ENCODE measurements at regions not wholly inside any gene's neighbourhood (a gene's known extent, or its start where the extent isn't known, plus 50 kb on each side); places are given as distances from the start of the nearest gene placed in this dataset.

DNA sequence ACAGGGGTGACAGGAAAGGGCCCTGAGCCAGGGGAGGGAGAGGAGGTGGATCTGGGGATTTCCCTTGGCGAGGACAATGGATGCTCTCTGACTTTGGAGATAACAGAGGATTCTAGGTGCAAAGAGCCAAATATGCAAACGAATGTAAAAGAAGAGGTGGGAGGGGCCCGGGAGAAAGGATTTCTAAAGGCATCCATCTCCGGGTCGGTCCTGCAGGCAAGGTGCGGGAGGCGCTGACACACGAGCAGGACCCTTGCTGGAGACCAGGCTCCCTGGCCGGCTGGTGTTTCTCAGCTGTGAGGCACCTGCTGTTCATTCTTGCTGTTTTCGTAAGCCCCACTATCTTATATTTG lies 115.2 kb upstream of the TLE3 start:
- Histone ChIP-seq H3K4me3 (no peak overlapping the region), H3K27me3 (no peaks in the 10 kb centered on the region), H3K36me3 (no peaks in the 10 kb centered on the region), H3K27ac (no peak overlapping the region), H3K9me3 (no peaks in the 10 kb centered on the region), H3K4me1 (no peaks in the 10 kb centered on the region)
- intact Hi-C loops (cut with DNase I; ENCODE audit: low total_unique reads) = no loop called here
- TF ChIP-seq, protein P1, sequence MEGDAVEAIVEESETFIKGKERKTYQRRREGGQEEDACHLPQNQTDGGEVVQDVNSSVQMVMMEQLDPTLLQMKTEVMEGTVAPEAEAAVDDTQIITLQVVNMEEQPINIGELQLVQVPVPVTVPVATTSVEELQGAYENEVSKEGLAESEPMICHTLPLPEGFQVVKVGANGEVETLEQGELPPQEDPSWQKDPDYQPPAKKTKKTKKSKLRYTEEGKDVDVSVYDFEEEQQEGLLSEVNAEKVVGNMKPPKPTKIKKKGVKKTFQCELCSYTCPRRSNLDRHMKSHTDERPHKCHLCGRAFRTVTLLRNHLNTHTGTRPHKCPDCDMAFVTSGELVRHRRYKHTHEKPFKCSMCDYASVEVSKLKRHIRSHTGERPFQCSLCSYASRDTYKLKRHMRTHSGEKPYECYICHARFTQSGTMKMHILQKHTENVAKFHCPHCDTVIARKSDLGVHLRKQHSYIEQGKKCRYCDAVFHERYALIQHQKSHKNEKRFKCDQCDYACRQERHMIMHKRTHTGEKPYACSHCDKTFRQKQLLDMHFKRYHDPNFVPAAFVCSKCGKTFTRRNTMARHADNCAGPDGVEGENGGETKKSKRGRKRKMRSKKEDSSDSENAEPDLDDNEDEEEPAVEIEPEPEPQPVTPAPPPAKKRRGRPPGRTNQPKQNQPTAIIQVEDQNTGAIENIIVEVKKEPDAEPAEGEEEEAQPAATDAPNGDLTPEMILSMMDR (IDR thresholded peaks at IDR 0.05) = no peak
- no peak for TF ChIP-seq POLR2A (IDR thresholded peaks at IDR 0.05)
- DNase-seq = no peak

DNA sequence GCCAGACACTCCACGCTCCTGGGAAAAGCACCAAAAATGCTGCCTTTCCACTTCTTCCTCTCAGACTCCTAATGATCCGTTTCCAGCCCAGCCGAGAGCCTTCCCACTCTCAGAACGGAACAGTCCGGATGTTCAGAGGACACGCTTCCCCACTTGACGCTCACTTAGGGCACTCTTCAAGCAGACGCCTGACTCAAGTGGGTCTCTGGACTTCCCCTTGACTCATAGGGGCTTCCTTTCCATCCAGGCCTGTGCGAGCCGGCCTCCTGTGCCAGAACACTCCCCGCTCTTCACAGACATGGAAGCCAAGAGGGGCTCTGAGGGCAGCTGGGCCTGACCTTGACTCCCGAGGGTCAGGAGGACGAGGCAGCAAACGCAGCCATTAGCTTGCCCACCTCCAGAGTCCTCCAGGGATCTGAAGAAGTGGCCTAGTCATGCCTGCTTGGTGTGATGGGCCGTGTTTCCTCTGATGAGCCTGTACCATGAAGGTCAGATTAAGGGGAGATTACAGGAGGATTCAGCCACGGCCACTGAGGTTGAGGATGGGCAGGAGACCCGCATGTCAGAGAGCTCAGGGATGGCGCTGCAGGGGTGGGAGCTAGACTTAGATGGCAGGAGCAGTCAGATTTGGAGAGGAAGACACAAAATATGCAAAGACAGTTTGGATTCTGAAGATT lies 114.7 kb upstream of the TLE3 start:
- TF ChIP-seq, protein P1 (IDR thresholded peaks at IDR 0.05) = no peak
- no peak for TF ChIP-seq POLR2A (IDR thresholded peaks at IDR 0.05)
- no peak for DNase-seq
- Histone ChIP-seq H3K27ac (peak overlapping the region in 1 of 2 donors; percentile 37), H3K36me3 (no peaks in the 10 kb centered on the region), H3K27me3 (no peaks in the 10 kb centered on the region), H3K9me3 (no peaks in the 10 kb centered on the region), H3K4me3 (no peak overlapping the region), H3K4me1 (no peaks in the 10 kb centered on the region)
- intact Hi-C loops (cut with DNase I; ENCODE audit: low total_unique reads) = no loop called here

DNA sequence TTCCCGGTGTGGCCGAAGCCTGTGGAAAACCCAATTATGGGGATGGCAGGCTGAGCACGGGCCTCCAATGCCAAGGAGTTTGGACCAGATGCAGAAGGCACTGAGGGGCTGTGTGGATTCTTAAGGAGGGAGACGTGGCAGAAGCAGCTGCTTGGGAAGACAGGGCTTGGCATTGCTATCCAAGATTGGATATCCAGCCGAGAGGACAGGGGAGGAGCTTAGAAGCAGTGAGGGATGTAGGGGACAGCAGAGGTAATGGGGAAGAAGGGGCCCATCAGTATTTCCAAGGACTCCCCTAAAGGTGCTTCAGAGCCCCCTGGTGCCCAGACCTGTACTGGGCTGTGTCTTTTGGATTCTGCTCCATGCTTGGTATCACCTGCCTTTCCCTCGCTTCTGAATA lies 112.8 kb upstream of the TLE3 start:
- no peaks in the 10 kb centered on the region for H3K4me1 ChIP-seq
- no peak overlapping the region for H3K27ac ChIP-seq
- no peak for DNase-seq
- intact Hi-C loops (cut with DNase I; ENCODE audit: low total_unique reads) = no loop called here
- no peak for TF ChIP-seq POLR2A (IDR thresholded peaks at IDR 0.05)
- TF ChIP-seq, protein P1 (IDR thresholded peaks at IDR 0.05) = no peak
- no peak overlapping the region for H3K4me3 ChIP-seq
- no peaks in the 10 kb centered on the region for H3K27me3 ChIP-seq
- no peaks in the 10 kb centered on the region for H3K9me3 ChIP-seq
- H3K36me3 ChIP-seq = no peaks in the 10 kb centered on the region

DNA sequence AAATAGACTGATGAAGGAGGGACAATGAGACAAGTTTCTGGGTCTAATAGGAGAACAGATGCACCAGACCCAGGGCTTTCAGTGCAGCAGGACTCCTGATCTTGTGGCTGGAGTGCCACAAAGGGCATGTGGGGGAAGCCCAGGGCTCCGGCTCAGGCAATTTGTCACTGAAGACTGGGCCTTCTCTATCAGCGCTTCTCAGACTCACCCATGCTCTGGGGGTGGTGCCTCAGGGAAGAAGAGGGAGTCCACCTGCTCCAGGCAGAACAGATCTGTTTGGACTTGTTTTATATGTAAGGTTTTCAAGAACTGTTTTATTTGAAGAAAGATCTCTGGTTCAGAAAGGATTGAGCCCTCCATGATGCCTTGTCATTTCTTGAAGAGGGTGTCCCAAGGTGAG lies 112.4 kb upstream of the TLE3 start:
- Histone ChIP-seq H3K9me3 (no peaks in the 10 kb centered on the region), H3K27ac (no peak overlapping the region), H3K36me3 (no peaks in the 10 kb centered on the region), H3K27me3 (no peaks in the 10 kb centered on the region), H3K4me1 (no peaks in the 10 kb centered on the region), H3K4me3 (no peak overlapping the region)
- no peak for DNase-seq
- intact Hi-C loops (cut with DNase I; ENCODE audit: low total_unique reads) = no loop called here
- TF ChIP-seq POLR2A (IDR thresholded peaks at IDR 0.05) = no peak
- TF ChIP-seq, protein P1 (IDR thresholded peaks at IDR 0.05) = no peak

DNA sequence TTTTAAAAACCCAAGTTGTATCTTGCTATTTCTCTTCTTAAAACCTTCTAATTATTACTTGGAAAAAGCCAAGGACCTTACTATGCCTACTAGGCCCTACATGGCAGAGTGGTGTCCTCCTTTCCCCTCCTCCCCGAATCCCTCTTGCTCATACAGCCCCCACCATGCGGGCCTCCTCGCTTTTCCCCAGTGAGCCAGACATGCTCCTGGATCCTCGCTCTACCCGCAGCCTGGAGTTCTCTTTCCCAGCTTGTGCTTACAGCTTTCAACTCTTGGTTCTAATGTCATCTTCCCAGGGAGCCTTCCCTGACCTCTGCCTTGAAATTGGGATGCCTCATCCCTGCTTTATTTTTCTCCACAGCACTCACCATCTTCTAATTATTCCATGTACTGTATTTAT lies 111.8 kb upstream of the TLE3 start:
- no peak overlapping the region for H3K27ac ChIP-seq
- TF ChIP-seq, protein P1 (IDR thresholded peaks at IDR 0.05) = no peak
- TF ChIP-seq POLR2A (IDR thresholded peaks at IDR 0.05) = no peak
- H3K9me3 ChIP-seq = no peaks in the 10 kb centered on the region
- no peaks in the 10 kb centered on the region for H3K36me3 ChIP-seq
- no peaks in the 10 kb centered on the region for H3K4me1 ChIP-seq
- DNase-seq = no peak
- intact Hi-C loops (cut with DNase I; ENCODE audit: low total_unique reads) = no loop called here
- H3K27me3 ChIP-seq = no peaks in the 10 kb centered on the region
- no peak overlapping the region for H3K4me3 ChIP-seq
